Midbrain (tissue), 1 donor: ENCODE measurements at regions not wholly inside any gene's neighbourhood (a gene's known extent, or its start where the extent isn't known, plus 50 kb on each side); places are given as distances from the start of the nearest gene placed in this dataset.
A peak's percentile ranks its signal among the peaks of the same experiment; 100 is the strongest.

Experiments
- DNase-seq: peaks from one replicate; lab custom pipeline; 2025; lab: John Stamatoyannopoulos, UW

GRCh38 chr2:46850742-46851141 is 64.9 kb downstream of the MCFD2 start:
- DNase-seq, result no peak

DNA sequence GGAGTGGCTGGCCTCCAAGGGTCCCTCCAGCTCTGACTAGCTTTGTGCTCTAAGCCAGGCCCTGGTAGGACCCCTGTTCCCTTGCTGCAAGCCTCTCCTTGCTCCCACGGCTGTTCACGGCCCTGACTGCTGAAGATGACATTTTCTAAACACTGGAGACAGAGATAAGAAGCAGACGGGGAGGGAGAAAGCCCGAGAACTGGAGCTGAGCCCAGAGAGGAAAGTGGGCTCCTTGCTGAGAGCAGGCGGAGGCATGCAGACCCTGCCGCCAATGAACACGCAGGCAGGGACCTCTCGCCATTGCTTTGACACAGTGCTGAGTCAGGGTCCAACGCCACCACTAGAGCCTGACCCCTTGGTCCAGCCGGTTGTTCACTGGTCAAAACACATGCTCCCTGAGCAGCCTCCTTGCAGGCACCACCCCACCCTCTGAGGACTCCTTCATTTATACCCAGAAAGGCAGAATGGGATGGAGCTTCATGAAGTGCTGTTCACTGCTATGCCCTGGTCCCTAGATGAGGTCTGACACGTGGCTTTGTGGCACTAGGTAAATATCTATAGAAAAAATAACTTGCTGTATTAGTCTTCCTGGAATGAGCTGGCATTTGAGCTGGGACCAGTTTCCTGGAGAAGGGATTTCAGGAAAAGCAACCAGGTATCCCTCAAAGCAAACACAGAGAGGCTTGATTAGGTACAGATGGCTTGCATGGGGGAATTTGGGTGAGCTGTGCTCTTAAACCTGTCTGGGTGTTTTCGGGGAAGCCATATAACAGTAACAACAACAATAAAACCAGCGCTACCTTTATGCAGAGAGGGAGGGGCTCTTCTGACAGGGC is 65.7 kb downstream of the MCFD2 start:
- no peak for DNase-seq

GRCh38 chr2:46849046-46849715 is 66.4 kb downstream of the MCFD2 start:
- DNase-seq, result no peak

DNA sequence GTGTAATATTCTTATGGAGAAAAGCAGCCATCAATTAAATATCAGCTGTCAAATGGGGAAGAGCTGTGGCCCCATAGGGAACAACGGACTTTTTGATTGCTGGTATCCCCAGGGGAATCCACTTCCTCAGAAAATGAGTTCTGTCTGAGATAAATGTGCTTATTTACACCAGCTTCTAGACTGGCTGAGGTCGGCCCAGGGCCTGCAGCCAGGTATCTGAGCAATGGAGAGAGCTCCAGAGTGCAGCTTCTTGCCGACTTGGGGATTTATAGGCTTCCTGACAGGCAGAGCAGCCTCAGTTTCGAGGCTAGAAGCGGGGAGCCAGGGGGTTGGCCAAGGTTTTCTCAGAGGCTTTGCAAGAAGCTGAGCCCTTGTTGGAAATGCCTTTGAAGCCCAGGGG is 67.2 kb downstream of the MCFD2 start:
- DNase-seq, result no peak

DNA sequence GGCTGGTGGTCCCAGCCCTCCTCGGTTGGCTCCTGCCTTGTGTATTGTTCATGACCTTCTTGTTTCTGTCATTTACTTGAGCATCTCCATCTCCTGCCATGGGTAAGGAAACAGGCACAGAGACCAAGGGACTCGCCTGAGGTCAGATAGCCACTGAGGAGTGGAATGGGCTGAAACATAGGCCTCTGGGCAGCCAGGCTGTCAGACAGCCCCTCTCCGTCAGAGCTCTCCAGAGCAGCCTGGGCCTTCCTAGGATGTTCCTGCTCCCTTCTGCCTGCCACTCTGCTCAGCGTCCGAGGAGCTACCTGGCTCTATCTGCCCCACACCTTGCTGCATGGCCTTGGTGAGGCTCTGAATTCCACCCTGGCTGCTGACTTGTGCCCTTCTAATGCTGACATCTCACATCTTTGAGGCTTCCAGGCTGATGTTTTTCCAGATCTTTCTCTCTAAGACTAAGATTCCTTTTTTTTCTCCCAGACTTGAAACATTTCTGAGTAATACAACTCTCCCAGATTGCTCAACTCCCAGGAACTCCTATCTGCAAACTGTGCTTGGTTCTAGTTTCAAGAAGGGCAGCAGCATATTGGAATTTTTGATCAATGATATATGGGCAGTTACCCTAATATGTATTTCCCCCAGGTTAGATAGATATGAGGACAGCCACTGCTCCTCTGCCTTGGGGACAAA is 67.7 kb downstream of the MCFD2 start:
- no peak for DNase-seq

DNA sequence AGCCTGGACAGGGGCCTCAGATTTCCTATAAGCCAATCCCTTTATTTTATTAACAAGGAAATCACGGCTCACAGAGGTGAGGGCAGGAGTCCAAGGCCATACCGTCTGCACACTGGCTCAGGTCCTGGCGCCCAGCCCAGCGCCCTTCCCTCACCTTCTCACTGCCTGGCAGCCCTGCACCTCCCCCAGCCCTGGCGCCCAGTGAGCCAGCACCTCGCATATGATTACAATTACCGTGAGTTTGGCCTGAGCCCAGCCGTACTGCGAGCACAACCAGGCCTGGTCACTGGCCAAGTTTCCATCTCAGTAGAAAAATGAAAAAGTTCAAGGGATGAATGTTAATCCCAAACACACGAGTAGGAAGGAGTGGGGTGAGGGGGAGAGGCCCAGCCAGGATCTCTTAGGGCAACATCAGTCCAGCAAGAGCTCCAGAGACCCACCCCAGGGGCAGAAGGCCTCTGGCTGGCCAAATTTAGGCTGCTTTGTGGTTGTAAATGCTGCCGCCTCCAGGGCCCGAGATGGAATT is 68.4 kb downstream of the MCFD2 start:
- DNase-seq, result peak; percentile 15

DNA sequence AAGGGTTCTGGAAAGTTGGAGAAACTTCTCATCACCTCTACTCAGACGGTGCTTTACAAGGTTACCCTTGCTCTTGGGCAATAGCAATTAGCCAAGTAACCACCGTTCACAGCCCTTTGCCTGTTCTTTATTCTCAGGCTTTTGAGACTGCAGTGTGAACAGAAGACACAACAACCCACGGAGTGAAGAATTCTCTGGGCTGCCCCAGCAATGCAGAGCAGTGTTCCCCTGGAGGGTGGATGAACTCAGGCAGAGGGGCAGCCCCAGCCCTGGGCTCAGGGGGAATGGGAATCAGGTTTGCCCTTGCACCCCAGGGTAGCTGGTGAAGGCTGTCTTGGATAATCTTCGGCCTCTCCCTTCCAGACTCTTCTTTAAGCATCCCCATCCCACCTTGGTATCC is 69.1 kb downstream of the MCFD2 start:
- DNase-seq, result no peak

- no peak for DNase-seq
Measured at GRCh38 chr2:46845542-46846486, 69.8 kb downstream of the MCFD2 start.

GRCh38 chr2:46844443-46844842 is 71.2 kb downstream of the MCFD2 start:
- no peak for DNase-seq

GRCh38 chr2:46844034-46844433 is 71.6 kb downstream of the MCFD2 start:
- DNase-seq, result no peak

DNA sequence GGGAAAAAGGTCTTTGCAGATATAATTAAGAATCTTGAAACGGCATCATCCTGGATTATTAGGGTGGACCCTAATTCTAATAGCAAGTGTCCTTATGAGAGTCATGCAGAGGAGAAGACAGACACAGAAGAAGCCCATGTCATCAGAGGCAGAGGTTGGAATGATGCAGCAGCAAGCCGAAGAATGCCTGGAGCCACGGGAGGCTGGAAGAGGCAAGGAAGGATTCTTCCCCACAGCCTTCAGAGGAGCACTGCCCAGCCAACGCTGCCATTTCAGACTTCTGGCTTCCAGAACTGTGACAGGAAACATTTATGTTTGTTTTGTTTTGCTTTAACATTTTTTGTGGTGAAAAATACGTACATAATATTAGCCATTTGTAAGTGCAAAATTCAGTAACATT is 72.3 kb downstream of the MCFD2 start:
- DNase-seq, result no peak

DNA sequence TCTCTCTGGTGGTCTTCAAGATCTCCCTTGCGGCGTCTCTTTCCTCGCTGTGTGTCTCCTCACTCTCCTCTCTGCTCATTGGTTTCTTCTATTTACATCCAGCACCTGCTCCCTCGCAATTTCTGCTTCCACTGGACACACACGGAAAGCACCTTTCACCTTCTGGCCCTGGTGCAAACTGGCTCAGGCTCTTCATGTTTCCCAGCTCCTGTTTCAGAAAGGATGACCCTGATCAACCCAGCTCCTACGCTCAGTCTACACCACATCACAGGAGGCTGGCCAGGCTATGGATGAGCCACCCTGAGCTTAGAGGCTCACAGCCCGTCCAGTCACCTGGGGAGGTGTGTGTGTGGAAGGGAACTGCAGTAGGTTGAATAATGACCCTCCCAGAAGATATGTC is 72.7 kb downstream of the MCFD2 start:
- DNase-seq, result no peak

DNA sequence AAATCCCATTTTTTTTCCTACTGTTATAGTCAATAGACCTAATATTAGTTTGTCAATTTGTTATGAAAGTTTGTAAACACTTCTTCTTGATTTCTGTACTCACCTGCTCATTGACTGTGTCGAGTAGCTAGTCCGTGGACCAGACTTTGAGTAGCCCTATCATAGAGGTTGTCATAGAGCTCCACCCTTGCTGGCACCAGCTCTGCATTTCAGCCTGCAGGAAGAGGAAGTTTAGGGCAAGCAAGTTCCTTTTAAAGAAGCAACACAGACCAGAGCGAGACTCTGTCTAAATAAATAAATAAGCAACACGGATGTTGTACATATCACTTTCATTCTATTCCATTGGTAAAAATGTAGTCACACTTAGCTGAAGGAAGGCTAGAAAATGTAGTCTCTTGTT is 74.0 kb downstream of the MCFD2 start:
- DNase-seq, result no peak

DNA sequence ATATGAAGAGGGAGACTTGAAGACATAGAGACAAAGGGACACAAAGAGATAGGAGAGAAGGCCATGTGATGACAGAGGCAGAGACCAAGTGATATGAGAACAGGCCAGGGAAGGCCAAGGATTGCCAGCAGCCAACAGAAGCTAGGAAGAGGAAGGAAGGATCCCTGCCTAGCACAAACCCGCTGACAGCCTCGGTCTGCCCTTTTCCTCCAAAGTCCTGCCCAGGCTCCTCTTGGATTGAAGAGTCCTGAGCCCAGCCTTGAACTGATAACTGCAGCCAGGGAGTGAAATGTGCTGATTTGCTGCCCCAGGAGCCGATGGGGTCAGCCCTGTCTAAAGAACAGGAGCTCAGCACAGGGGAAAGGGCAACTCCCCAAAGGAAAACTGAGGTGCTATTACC is 76.6 kb downstream of the MCFD2 start:
- DNase-seq, result no peak

- no peak for DNase-seq
Measured at GRCh38 chr2:46837704-46838103, 77.9 kb downstream of the MCFD2 start.

DNA sequence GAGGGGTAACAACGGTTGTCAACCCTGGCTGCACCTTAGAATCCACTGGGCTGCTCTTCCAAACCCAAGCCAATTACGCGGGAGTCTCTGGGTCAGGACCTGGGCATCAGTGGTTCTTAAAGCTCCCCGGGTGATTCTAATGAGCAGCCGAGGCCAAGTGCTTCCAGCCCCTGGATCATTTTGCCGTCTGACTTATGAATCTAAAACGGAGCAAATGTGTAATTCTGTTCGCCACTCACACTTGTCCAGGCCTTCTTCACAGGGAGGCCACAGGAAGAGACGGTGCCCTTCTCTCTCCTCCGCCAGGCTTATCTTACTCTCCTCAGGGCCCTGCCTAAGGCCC is 78.5 kb downstream of the MCFD2 start:
- no peak for DNase-seq

DNA sequence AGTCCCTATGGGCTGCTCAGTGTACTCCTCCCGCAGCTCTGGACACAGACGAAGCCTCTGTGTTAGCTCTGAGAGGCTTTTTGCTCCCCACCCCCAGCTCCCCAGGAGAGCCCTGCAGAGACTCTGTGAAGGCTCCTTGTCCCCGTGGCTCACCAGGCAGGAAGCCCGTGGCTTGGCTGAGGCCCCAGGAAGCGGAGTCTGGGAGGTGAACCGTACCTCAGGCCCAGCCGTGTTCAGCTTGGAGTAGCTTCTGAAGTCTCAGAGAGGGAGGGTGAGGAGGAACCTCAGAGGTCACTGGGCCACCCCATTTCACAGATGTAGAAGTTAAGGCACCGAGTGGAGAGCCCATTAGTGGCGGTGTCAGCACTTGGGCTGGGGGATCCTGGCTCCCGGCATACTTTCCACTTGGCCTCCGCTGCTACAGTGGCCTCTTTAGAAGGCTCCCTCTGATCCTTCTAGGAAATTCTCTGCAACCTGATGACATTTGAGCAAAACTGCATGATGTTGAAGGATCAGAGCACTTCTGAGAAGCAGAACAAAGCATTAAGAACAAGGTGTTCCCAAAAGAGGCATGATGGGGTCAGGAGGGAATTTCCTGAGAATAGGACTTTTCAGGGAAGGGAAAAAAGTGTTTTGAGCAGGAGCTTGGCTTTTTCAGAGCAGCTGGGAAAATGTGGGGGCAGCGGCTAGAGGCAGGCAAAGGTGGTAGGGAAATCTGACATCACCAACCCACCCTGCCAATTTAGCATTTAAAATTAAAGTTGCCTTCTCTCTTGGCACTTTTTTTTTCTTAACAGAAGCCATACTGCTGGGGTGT is 79.1 kb downstream of the MCFD2 start:
- DNase-seq, result peak; percentile 33

GRCh38 chr2:46835520-46835919 is 80.1 kb downstream of the MCFD2 start:
- DNase-seq, result no peak

DNA sequence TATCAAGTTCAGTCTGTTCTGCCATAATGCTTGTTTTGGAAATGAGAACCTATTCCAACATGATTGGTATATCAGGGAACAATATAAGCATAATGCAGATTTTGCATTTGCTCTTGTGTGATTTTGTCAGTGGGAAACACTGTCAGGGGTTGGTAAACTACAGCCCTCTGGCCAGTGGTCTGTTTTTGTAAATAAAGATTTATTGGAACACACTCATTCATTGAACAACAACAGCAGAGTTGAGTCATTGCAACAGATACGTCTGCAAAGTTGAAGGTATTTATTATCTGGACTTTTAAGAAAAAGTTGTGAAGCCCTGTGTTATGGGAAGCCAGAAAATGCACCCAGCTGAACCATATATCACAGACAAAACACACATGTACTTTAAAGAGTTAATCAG is 83.1 kb downstream of the MCFD2 start:
- no peak for DNase-seq

GRCh38 chr2:46831869-46832265 is 83.7 kb downstream of the MCFD2 start:
- DNase-seq, result no peak
